ENCODE measurements at regions not wholly inside any gene's neighbourhood (a gene's known extent, or its start where the extent isn't known, plus 50 kb on each side); places are given as distances from the start of the nearest gene placed in this dataset.

- peak; percentile 95 for ATAC-seq
- Histone ChIP-seq H3K9me3 (ENCODE audit: low read length) (no peaks in the 10 kb centered on the region), H4K20me1 (ENCODE audit: insufficient read depth, low read length) (no peaks in the 10 kb centered on the region), H3K9ac (ENCODE audit: insufficient read depth, low read depth, low read length) (no peak overlapping the region), H3K27me3 (ENCODE audit: control insufficient read depth in 1 of 2, insufficient read depth in 2 of 2, low read length in 2 of 2) (0 out of 5 replicates have a peak, but pooled peaks cover 0 to 3% of the 10 kb centered on the region in 2 experiments), H2AFZ (ENCODE audit: low read length) (no peak overlapping the region), H3K27ac (ENCODE audit: extremely low read length, insufficient read depth, low read length) (no peak overlapping the region), H3K4me1 (ENCODE audit: insufficient read depth, low read length) (peaks cover 16% of the 10 kb centered on the region), H3K79me2 (ENCODE audit: insufficient read depth, low read length) (no peaks in the 10 kb centered on the region), H3K4me2 (ENCODE audit: low read depth, low read length) (no peak overlapping the region), H3K4me3 (replicated peaks in 1 of 3; ENCODE audit: insufficient read depth in 1 of 3, low read depth in 2 of 3, low read length in 3 of 3) (no peak overlapping the region), H3K36me3 (replicated peaks in 1 of 2; ENCODE audit: control insufficient read depth in 1 of 2, insufficient read depth in 2 of 2, low read length in 2 of 2) (no peaks in the 10 kb centered on the region)
- intact Hi-C loops (cut with micrococcal nuclease; ENCODE audit: unreplicated experiment): no loop called here
- CTCF ChIA-PET (ENCODE audit: low intra/inter-chr PET ratio, low total read pairs): no interaction called here
- POLR2A ChIA-PET: no interaction called here
- BruUV-seq (replicated peaks): no TSS peak
- in situ Hi-C loops (cut with HindIII; ENCODE audit: extremely low pct_ligation_motif_present, low pct_unique_long_range_greater_than_20kb): no loop called here
- WGBS (ENCODE audit: low lambda C conversion rate): 0% methylated on average over 4 of the region's 4 CpGs
- peak; percentile 71 for DNase-seq (ENCODE audit: low spot score)
- FAIRE-seq: peak; percentile 64
- TF ChIP-seq NRL (CRISPR knock-in tag; IDR thresholded peaks at IDR 0.05; ENCODE audit: borderline replicate concordance) (no peak), ATF7-NPFF (CRISPR knock-in tag; IDR thresholded peaks at IDR 0.05; ENCODE audit: low read depth) (no peak), NCOR1 (IDR thresholded peaks at IDR 0.05; ENCODE audit: borderline replicate concordance, low read length) (0 out of 2 replicates have a peak, but pooled peaks have one; percentile 21), TOPORS (CRISPR knock-in tag; IDR thresholded peaks at IDR 0.05) (no peak), GATAD2A (CRISPR knock-in tag; IDR thresholded peaks at IDR 0.05) (0 out of 2 replicates have a peak, but pooled peaks have one; percentile 18), SOX13 (IDR thresholded peaks at IDR 0.05) (no peak), SOX13 (CRISPR knock-in tag; conservative IDR thresholded peaks at IDR 0.05 in 1 of 2, IDR thresholded peaks at IDR 0.05 in 1 of 2) (peak in 1 of 2 experiments; percentile 67; a peak in 2 of 4 replicates), NR2F1 (CRISPR knock-in tag; IDR thresholded peaks at IDR 0.05) (no peak), MIXL1 (CRISPR knock-in tag; IDR thresholded peaks at IDR 0.05) (0 out of 2 replicates have a peak, but pooled peaks have one; percentile 27), SKI (IDR thresholded peaks at IDR 0.05; ENCODE audit: partially characterized antibody) (peak; percentile 87), CHD2 (IDR thresholded peaks at IDR 0.05; ENCODE audit: low read depth, low read length) (no peak), RNF219 (CRISPR knock-in tag; IDR thresholded peaks at IDR 0.05) (no peak), ZSCAN20 (CRISPR knock-in tag; IDR thresholded peaks at IDR 0.05; ENCODE audit: borderline replicate concordance) (no peak), FOXA1 (IDR thresholded peaks at IDR 0.05) (no peak), FOXA1 (CRISPR knock-in tag; IDR thresholded peaks at IDR 0.05) (peak; percentile 70), ZNF501 (CRISPR knock-in tag; IDR thresholded peaks at IDR 0.05) (no peak), CEBPG (CRISPR knock-in tag; IDR thresholded peaks at IDR 0.05) (no peak), PPARG (CRISPR knock-in tag; conservative IDR thresholded peaks at IDR 0.05) (no peak)
- TF ChIP-seq, protein P1, sequence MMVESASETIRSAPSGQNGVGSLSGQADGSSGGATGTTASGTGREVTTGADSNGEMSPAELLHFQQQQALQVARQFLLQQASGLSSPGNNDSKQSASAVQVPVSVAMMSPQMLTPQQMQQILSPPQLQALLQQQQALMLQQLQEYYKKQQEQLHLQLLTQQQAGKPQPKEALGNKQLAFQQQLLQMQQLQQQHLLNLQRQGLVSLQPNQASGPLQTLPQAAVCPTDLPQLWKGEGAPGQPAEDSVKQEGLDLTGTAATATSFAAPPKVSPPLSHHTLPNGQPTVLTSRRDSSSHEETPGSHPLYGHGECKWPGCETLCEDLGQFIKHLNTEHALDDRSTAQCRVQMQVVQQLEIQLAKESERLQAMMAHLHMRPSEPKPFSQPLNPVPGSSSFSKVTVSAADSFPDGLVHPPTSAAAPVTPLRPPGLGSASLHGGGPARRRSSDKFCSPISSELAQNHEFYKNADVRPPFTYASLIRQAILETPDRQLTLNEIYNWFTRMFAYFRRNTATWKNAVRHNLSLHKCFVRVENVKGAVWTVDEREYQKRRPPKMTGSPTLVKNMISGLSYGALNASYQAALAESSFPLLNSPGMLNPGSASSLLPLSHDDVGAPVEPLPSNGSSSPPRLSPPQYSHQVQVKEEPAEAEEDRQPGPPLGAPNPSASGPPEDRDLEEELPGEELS (CRISPR knock-in tag; IDR thresholded peaks at IDR 0.05): peak; percentile 54
- TF ChIP-seq, protein P2, sequence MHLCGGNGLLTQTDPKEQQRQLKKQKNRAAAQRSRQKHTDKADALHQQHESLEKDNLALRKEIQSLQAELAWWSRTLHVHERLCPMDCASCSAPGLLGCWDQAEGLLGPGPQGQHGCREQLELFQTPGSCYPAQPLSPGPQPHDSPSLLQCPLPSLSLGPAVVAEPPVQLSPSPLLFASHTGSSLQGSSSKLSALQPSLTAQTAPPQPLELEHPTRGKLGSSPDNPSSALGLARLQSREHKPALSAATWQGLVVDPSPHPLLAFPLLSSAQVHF (CRISPR knock-in tag; IDR thresholded peaks at IDR 0.05): no peak
These were observed 71.0 kb upstream of the THUMPD2 start for GRCh38 chr2:39849982-39850526.

Data from HepG2 (cell line).